PC-3 (cell line): ENCODE measurements at regions not wholly inside any gene's neighbourhood (a gene's known extent, or its start where the extent isn't known, plus 50 kb on each side); places are given as distances from the start of the nearest gene placed in this dataset.

Experiments
- EZH2 ChIP-seq: fragments of 300-600 bp; sonication (generic); IDR thresholded peaks from one replicate; pipeline ENCODE4 v1.6.1; 2017; ENCODE audit warnings: antibody characterized with exemption, mild to moderate bottlenecking, low read length; ENCODE audit not compliant: unreplicated experiment
- TF ChIP-seq, protein P1 (sequence below): fragments of 300-600 bp; sonication (generic); conservative IDR thresholded peaks from 2 replicates; pipeline ENCODE4 v1.5.1; 2017; ENCODE audit warnings: antibody characterized with exemption, low read depth, mild to moderate bottlenecking, low read length

DNA sequence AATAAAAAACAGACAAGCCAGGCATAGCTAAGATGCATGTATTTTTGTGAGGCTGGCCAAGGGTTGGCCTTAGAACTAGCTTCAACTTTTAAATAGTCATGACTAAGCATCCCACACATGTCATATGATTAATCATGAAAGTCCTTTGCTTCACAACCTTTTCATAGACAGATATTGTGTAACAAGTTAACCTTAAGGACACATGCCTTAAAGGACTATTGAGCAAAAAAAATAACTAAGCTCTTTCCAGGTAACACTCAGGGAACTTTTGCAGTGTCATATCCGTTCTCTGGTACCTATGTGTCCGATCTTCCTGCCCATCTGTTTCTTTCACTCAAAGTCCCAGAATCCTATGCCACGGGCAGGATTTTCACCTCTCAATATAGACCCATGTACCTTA, 498.4 kb downstream of the STK39 start:
- TF ChIP-seq, protein P1, sequence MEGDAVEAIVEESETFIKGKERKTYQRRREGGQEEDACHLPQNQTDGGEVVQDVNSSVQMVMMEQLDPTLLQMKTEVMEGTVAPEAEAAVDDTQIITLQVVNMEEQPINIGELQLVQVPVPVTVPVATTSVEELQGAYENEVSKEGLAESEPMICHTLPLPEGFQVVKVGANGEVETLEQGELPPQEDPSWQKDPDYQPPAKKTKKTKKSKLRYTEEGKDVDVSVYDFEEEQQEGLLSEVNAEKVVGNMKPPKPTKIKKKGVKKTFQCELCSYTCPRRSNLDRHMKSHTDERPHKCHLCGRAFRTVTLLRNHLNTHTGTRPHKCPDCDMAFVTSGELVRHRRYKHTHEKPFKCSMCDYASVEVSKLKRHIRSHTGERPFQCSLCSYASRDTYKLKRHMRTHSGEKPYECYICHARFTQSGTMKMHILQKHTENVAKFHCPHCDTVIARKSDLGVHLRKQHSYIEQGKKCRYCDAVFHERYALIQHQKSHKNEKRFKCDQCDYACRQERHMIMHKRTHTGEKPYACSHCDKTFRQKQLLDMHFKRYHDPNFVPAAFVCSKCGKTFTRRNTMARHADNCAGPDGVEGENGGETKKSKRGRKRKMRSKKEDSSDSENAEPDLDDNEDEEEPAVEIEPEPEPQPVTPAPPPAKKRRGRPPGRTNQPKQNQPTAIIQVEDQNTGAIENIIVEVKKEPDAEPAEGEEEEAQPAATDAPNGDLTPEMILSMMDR, result no peak
- TF ChIP-seq EZH2, result no peak
